ENCODE measurements at regions not wholly inside any gene's neighbourhood (a gene's known extent, or its start where the extent isn't known, plus 50 kb on each side); places are given as distances from the start of the nearest gene placed in this dataset.

DNA sequence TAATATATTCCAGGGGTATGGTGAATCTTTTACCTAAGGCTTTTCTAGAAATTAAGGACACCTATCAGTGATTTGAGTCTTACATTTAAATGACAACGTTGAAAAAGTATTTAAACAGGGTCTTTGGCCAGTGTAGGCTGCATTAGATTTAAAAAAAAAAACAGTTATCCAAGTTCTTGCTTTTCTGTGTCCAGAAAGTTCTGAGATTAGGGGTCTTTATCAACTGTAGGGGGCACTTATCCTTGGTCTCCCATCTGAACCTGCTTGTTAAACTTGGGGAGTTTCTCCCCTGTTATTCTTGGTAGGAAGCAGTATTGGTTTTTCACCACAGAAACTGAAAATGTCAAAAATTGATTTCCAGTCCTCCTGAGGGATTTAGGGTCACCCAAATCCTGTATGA, 155.9 kb upstream of the ZNF217 start:
- TF ChIP-seq GATA2 (IDR thresholded peaks at IDR 0.05; ENCODE audit: low read depth, low read length): no peak
- no peak for TF ChIP-seq GATA3 (IDR thresholded peaks at IDR 0.05; ENCODE audit: low read depth, low read length)
